Mesendoderm (in vitro differentiated cells): ENCODE measurements at regions not wholly inside any gene's neighbourhood (a gene's known extent, or its start where the extent isn't known, plus 50 kb on each side); places are given as distances from the start of the nearest gene placed in this dataset.

Experiments used
- DNase-seq: peaks from one replicate; pipeline ENCODE4 v3.0.0; 2013
- H2AK5ac ChIP-seq: 2 replicates; pipeline ENCODE4 v1.6.1; 2013; ENCODE audit warnings: low read length, inconsistent platforms
- H2BK120ac ChIP-seq: 2 replicates; pipeline ENCODE4 v1.6.1; 2013; ENCODE audit warnings: low read depth, mild to moderate bottlenecking, low read length, moderate library complexity, mixed read lengths
- H2BK15ac ChIP-seq: replicated peaks from 2 replicates; pipeline ENCODE4 v1.6.1; 2013; ENCODE audit warnings: low read depth, mild to moderate bottlenecking, moderate library complexity
- H2BK5ac ChIP-seq: 2 replicates; pipeline ENCODE4 v1.6.1; 2013; ENCODE audit warnings: low read length, inconsistent platforms
- H3K18ac ChIP-seq: 2 replicates; pipeline ENCODE4 v1.6.1; 2013; ENCODE audit warnings: mild to moderate bottlenecking, low read length, mixed read lengths
- H3K23ac ChIP-seq: one replicate; pipeline ENCODE4 v1.6.1; 2013; ENCODE audit warnings: low read length
- H3K27ac ChIP-seq: 2 replicates; pipeline ENCODE4 v1.5.1; 2013; ENCODE audit warnings: low read depth, mild to moderate bottlenecking, inconsistent platforms, low read length, moderate library complexity
- H3K27me3 ChIP-seq: 2 replicates; pipeline ENCODE4 v1.6.1; 2013; ENCODE audit warnings: low read length, control low read depth, mild to moderate bottlenecking, inconsistent platforms; ENCODE audit not compliant: insufficient read depth, poor library complexity
- H3K36me3 ChIP-seq: 2 replicates; pipeline ENCODE4 v1.6.1; 2013; ENCODE audit warnings: low read length, inconsistent platforms; ENCODE audit not compliant: control insufficient read depth, insufficient read depth
- H3K4ac ChIP-seq: one replicate; pipeline ENCODE4 v1.6.1; 2013; ENCODE audit warnings: low read depth, mild to moderate bottlenecking, low read length, moderate library complexity
- H3K4me1 ChIP-seq: 2 replicates; pipeline ENCODE4 v1.6.1; 2013; ENCODE audit warnings: low read depth, low read length, inconsistent platforms; ENCODE audit not compliant: control insufficient read depth
- H3K4me2 ChIP-seq: 2 replicates; pipeline ENCODE4 v1.6.1; 2013; ENCODE audit warnings: low read length
- H3K4me3 ChIP-seq: 2 replicates; pipeline ENCODE4 v1.5.1; 2013; ENCODE audit warnings: mild to moderate bottlenecking, low read length
- H3K56ac ChIP-seq: one replicate; pipeline ENCODE4 v1.6.1; 2013; ENCODE audit warnings: low read length
- H3K79me1 ChIP-seq: 2 replicates; pipeline ENCODE4 v1.6.1; 2013; ENCODE audit warnings: low read length, inconsistent platforms
- H3K79me2 ChIP-seq: 2 replicates; pipeline ENCODE4 v1.6.1; 2013; ENCODE audit warnings: mild to moderate bottlenecking, low read length; ENCODE audit not compliant: control insufficient read depth, insufficient read depth
- H3K9ac ChIP-seq: 2 replicates; pipeline ENCODE4 v1.6.1; 2013; ENCODE audit warnings: low read length, inconsistent platforms
- H4K5ac ChIP-seq: one replicate; pipeline ENCODE4 v1.6.1; 2013; ENCODE audit warnings: low read length
- H4K8ac ChIP-seq: one replicate; pipeline ENCODE4 v1.6.1; 2013; ENCODE audit warnings: low read depth, mild to moderate bottlenecking, control low read depth, low read length, moderate library complexity
- WGBS: extraction: QIAGEN DNeasy Blood & Tissue Kit; methylation state at CpG from one replicate; pipeline ENCODE4 v1.1.7; 2013; ENCODE audit warnings: low lambda C conversion rate, missing lambda C conversion rate; ENCODE audit not compliant: insufficient coverage; ENCODE audit errors: extremely low coverage; 5-methylcytosine and 5-hydroxymethylcytosine counted together

DNA sequence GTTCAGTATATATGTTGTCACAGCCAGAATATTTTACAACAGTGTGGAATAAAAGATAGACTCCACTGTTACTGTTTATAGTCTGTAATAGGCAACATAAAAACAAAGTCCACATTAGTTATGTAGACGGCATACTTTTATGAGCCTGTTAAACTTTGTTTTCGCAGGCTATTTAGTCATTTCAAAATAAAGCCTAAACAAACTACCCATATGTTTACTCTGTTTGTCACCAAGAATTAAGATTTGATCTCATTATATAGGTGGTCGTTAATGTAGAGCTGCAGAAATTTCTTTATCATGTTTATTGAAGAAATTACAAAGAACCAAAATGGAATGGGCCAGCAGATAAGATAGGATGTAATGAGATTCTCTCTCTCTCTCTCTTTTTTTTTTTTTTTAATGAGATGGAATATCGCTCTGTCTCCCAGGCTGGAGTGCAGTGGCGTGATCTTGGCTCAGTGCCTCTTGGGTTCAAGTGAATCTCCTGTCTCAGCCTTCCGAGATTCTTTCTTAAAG, 943.8 kb upstream of the SOX9 start:
- Histone ChIP-seq H3K79me2 (no peaks in the 10 kb centered on the region), H3K79me1 (no peaks in the 10 kb centered on the region), H3K27me3 (no peaks in the 10 kb centered on the region), H3K23ac (no peak overlapping the region), H3K18ac (no peak overlapping the region), H3K27ac (no peak overlapping the region), H3K4me3 (no peak overlapping the region), H3K4ac (no peak overlapping the region), H3K4me1 (no peaks in the 10 kb centered on the region), H2AK5ac (no peak overlapping the region), H3K4me2 (no peak overlapping the region), H3K36me3 (no peaks in the 10 kb centered on the region), H4K8ac (no peak overlapping the region), H4K5ac (no peak overlapping the region), H2BK120ac (no peak overlapping the region), H2BK15ac (no peak overlapping the region), H3K56ac (no peak overlapping the region), H3K9ac (no peak overlapping the region), H2BK5ac (no peak overlapping the region)
- no CpG with 5 or more reads among the region's 6 CpGs for WGBS
- DNase-seq = no peak

- no peak overlapping the region for H3K27ac ChIP-seq
- no peak overlapping the region for H2BK15ac ChIP-seq
- H3K4me3 ChIP-seq = no peak overlapping the region
- H2BK120ac ChIP-seq = no peak overlapping the region
- no peak overlapping the region for H3K56ac ChIP-seq
- no peak overlapping the region for H3K9ac ChIP-seq
- no peak overlapping the region for H2AK5ac ChIP-seq
- no peak for DNase-seq
- no CpG with 5 or more reads among the region's 6 CpGs for WGBS
- H4K8ac ChIP-seq = no peak overlapping the region
- H3K4ac ChIP-seq = no peak overlapping the region
- H3K4me2 ChIP-seq = no peak overlapping the region
- H2BK5ac ChIP-seq = no peak overlapping the region
- H3K4me1 ChIP-seq = no peaks in the 10 kb centered on the region
- H3K79me2 ChIP-seq = no peaks in the 10 kb centered on the region
- H3K36me3 ChIP-seq = no peaks in the 10 kb centered on the region
- H3K18ac ChIP-seq = no peak overlapping the region
- no peaks in the 10 kb centered on the region for H3K27me3 ChIP-seq
- H3K79me1 ChIP-seq = no peaks in the 10 kb centered on the region
- H3K23ac ChIP-seq = no peak overlapping the region
- H4K5ac ChIP-seq = no peak overlapping the region
These were observed 939.9 kb upstream of the SOX9 start for GRCh38 chr17:71180801-71181385.

GRCh38 chr17:71183066-71183660, 937.7 kb upstream of the SOX9 start:
- Histone ChIP-seq H2BK120ac (no peak overlapping the region), H3K79me2 (no peaks in the 10 kb centered on the region), H3K4me1 (no peaks in the 10 kb centered on the region), H3K23ac (no peak overlapping the region), H3K4me2 (no peak overlapping the region), H3K79me1 (no peaks in the 10 kb centered on the region), H3K27me3 (no peaks in the 10 kb centered on the region), H4K8ac (no peak overlapping the region), H3K18ac (no peak overlapping the region), H3K4me3 (no peak overlapping the region), H3K56ac (no peak overlapping the region), H2BK5ac (no peak overlapping the region), H3K9ac (no peak overlapping the region), H3K36me3 (no peaks in the 10 kb centered on the region), H2BK15ac (no peak overlapping the region), H3K4ac (no peak overlapping the region), H3K27ac (no peak overlapping the region), H4K5ac (no peak overlapping the region), H2AK5ac (no peak overlapping the region)
- no peak for DNase-seq
- WGBS = no CpG with 5 or more reads among the region's 4 CpGs

- Histone ChIP-seq H3K4me2 (no peak overlapping the region), H4K5ac (no peak overlapping the region), H3K79me1 (no peaks in the 10 kb centered on the region), H2BK15ac (no peak overlapping the region), H3K36me3 (no peaks in the 10 kb centered on the region), H3K27ac (no peak overlapping the region), H3K4me1 (no peaks in the 10 kb centered on the region), H3K18ac (no peak overlapping the region), H2AK5ac (no peak overlapping the region), H3K79me2 (no peaks in the 10 kb centered on the region), H4K8ac (no peak overlapping the region), H3K23ac (no peak overlapping the region), H2BK120ac (no peak overlapping the region), H3K4ac (no peak overlapping the region), H2BK5ac (no peak overlapping the region), H3K27me3 (no peaks in the 10 kb centered on the region), H3K56ac (no peak overlapping the region), H3K9ac (no peak overlapping the region), H3K4me3 (no peak overlapping the region)
- DNase-seq = no peak
- WGBS = no CpG with 5 or more reads among the region's 4 CpGs
These were observed 936.1 kb upstream of the SOX9 start for GRCh38 chr17:71184716-71185115.

DNA sequence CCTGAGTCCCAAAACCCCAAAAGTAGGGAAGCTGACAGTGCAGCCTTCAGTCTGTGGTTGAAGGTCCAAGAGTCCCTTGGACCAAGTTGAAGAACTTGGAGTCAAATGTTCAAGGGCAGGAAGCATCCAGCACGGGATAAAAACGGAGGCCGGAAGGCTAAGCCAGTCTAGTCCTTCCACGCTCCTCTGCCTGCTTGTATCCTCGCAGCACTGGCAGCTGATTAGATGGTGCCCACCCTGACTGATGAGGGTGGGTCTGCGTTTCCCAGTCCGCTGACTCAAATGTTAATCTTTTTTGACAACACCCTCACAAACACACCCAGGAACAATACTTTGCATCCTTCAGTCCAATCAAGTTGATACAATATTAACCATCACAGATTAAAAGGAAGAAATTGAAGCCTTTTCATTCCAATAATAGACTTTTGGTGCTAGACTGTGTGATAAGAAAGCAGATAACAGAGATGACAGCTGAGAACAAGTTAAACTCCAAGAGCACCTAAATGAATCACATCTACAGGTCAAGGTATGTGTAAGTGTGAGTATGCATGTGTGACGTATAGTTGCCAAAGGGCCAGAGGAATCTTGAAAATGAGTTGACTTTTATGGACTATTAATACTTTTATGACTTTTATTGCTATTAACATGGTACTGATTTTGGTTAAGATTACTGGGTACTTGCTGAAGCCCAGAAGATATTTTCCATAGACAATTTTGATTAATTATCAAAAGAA, 933.5 kb upstream of the SOX9 start:
- Histone ChIP-seq H3K4me2 (no peak overlapping the region), H3K36me3 (no peaks in the 10 kb centered on the region), H3K56ac (no peak overlapping the region), H3K79me1 (no peaks in the 10 kb centered on the region), H2BK120ac (no peak overlapping the region), H4K8ac (no peak overlapping the region), H3K27ac (no peak overlapping the region), H3K4ac (no peak overlapping the region), H3K27me3 (no peaks in the 10 kb centered on the region), H3K79me2 (no peaks in the 10 kb centered on the region), H3K9ac (no peak overlapping the region), H3K23ac (no peak overlapping the region), H3K4me3 (no peak overlapping the region), H2BK5ac (no peak overlapping the region), H2AK5ac (no peak overlapping the region), H3K18ac (no peak overlapping the region), H4K5ac (no peak overlapping the region), H2BK15ac (no peak overlapping the region), H3K4me1 (no peaks in the 10 kb centered on the region)
- WGBS = no CpG with 5 or more reads among the region's 8 CpGs
- no peak for DNase-seq
